ENCODE measurements at regions not wholly inside any gene's neighbourhood (a gene's known extent, or its start where the extent isn't known, plus 50 kb on each side); places are given as distances from the start of the nearest gene placed in this dataset.

GRCh38 chr5:2166306-2166978 lies 283.7 kb upstream of the IRX4 start:
- no peak overlapping the region for H3K4me3 ChIP-seq (ENCODE audit: low read depth, low read length)
- no peak for TF ChIP-seq CTCF (IDR thresholded peaks at IDR 0.05; ENCODE audit: insufficient read depth, low read depth, low read length)
- ChIA-PET CTCF (no interaction called here), POLR2A (no interaction called here)
- no peak for DNase-seq (ENCODE audit: low read depth)
- H3K27me3 ChIP-seq (ENCODE audit: control insufficient read depth, insufficient read depth, low read length) = no peaks in the 10 kb centered on the region
- H3K36me3 ChIP-seq (ENCODE audit: control insufficient read depth, insufficient read depth, low read length) = no peaks in the 10 kb centered on the region

GRCh38 chr5:2165615-2166305 lies 283.0 kb upstream of the IRX4 start:
- CTCF ChIA-PET = no interaction called here
- POLR2A ChIA-PET = no interaction called here
- Histone ChIP-seq H3K36me3 (ENCODE audit: control insufficient read depth, insufficient read depth, low read length) (no peaks in the 10 kb centered on the region), H3K4me3 (ENCODE audit: low read depth, low read length) (no peak overlapping the region), H3K27me3 (ENCODE audit: control insufficient read depth, insufficient read depth, low read length) (no peaks in the 10 kb centered on the region)
- no peak for TF ChIP-seq CTCF (IDR thresholded peaks at IDR 0.05; ENCODE audit: insufficient read depth, low read depth, low read length)
- no peak for DNase-seq (ENCODE audit: low read depth)

GRCh38 chr5:2165203-2165602 lies 282.5 kb upstream of the IRX4 start:
- DNase-seq (ENCODE audit: low read depth) = no peak
- POLR2A ChIA-PET = no interaction called here

GRCh38 chr5:2164586-2164985 lies 281.9 kb upstream of the IRX4 start:
- H3K4me3 ChIP-seq (ENCODE audit: low read depth, low read length) = no peak overlapping the region
- no peaks in the 10 kb centered on the region for H3K36me3 ChIP-seq (ENCODE audit: control insufficient read depth, insufficient read depth, low read length)
- DNase-seq (ENCODE audit: low read depth) = no peak
- no peak for TF ChIP-seq CTCF (IDR thresholded peaks at IDR 0.05; ENCODE audit: insufficient read depth, low read depth, low read length)
- no peaks in the 10 kb centered on the region for H3K27me3 ChIP-seq (ENCODE audit: control insufficient read depth, insufficient read depth, low read length)
- POLR2A ChIA-PET = no interaction called here
- CTCF ChIA-PET = no interaction called here

More at GRCh38 chr5:2165203-2165602, 282.5 kb upstream of the IRX4 start:
- no peak overlapping the region for H3K4me3 ChIP-seq (ENCODE audit: low read depth, low read length)
- CTCF ChIA-PET = no interaction called here
- H3K27me3 ChIP-seq (ENCODE audit: control insufficient read depth, insufficient read depth, low read length) = no peaks in the 10 kb centered on the region
- TF ChIP-seq CTCF (IDR thresholded peaks at IDR 0.05; ENCODE audit: insufficient read depth, low read depth, low read length) = no peak
- no peaks in the 10 kb centered on the region for H3K36me3 ChIP-seq (ENCODE audit: control insufficient read depth, insufficient read depth, low read length)

- H3K27me3 ChIP-seq (ENCODE audit: control insufficient read depth, insufficient read depth, low read length) = no peaks in the 10 kb centered on the region
- CTCF ChIA-PET = no interaction called here
These were observed 281.3 kb upstream of the IRX4 start for GRCh38 chr5:2163940-2164490.

More at GRCh38 chr5:2163940-2164490, 281.3 kb upstream of the IRX4 start:
- H3K36me3 ChIP-seq (ENCODE audit: control insufficient read depth, insufficient read depth, low read length) = no peaks in the 10 kb centered on the region
- no peak overlapping the region for H3K4me3 ChIP-seq (ENCODE audit: low read depth, low read length)
- DNase-seq (ENCODE audit: low read depth) = no peak
- POLR2A ChIA-PET = no interaction called here
- TF ChIP-seq CTCF (IDR thresholded peaks at IDR 0.05; ENCODE audit: insufficient read depth, low read depth, low read length) = no peak

All from BJ (cell line).